OCI-LY7 (cell line): ENCODE measurements at regions not wholly inside any gene's neighbourhood (a gene's known extent, or its start where the extent isn't known, plus 50 kb on each side); places are given as distances from the start of the nearest gene placed in this dataset.

Source experiments
- BruUV-seq: library from RNA; stranded (reverse); fragments of 400-500 nt; replicated peaks from 2 replicates; lab custom pipeline; 2021; lab: Mats Ljungman, UMichigan
- CTCF ChIA-PET: fragments of 300-600 bp; sonication (Branson Sonifier 250); formaldehyde crosslinking; loops from one replicate; lab custom pipeline; 2022; ENCODE audit warnings: antibody characterized with exemption; ENCODE audit not compliant: unreplicated experiment; lab: Charles Lee
- POLR2A ChIA-PET: fragments of 300-600 bp; sonication (Branson Sonifier 250); formaldehyde crosslinking; loops from one replicate; lab custom pipeline; 2022; ENCODE audit warnings: antibody characterized with exemption; lab: Charles Lee
- DNase-seq: peaks from one replicate; pipeline ENCODE4 v3.0.0-alpha.2; 2015; ENCODE audit warnings: low spot score
- H2AFZ ChIP-seq: fragments of 200-600 bp; sonication (generic), shearing (Covaris generic); 2 replicates; pipeline ENCODE4 v1.6.1; 2014; ENCODE audit warnings: mild to moderate bottlenecking, antibody characterized with exemption, low read length, moderate library complexity
- H3K27ac ChIP-seq: fragments of 200-600 bp; sonication (generic); 2 replicates; pipeline ENCODE4 v1.5.1; 2014; ENCODE audit warnings: mixed run types, low read depth, mild to moderate bottlenecking, moderate library complexity, low read length, inconsistent platforms; ENCODE audit not compliant: poor library complexity, severe bottlenecking
- H3K36me3 ChIP-seq: fragments of 200-600 bp; sonication (generic); 2 replicates; pipeline ENCODE4 v1.6.1; 2014; ENCODE audit warnings: mild to moderate bottlenecking, antibody characterized with exemption, low read length, moderate library complexity, mixed read lengths; ENCODE audit not compliant: insufficient read depth
- H3K4me1 ChIP-seq: fragments of 200-600 bp; sonication (generic); 2 replicates; pipeline ENCODE4 v1.5.1; 2014; ENCODE audit warnings: mild to moderate bottlenecking, low read length; ENCODE audit not compliant: insufficient read depth, poor library complexity, severe bottlenecking
- H3K4me2 ChIP-seq: fragments of 200-600 bp; sonication (generic); 2 replicates; pipeline ENCODE4 v1.6.1; 2014; ENCODE audit warnings: mild to moderate bottlenecking, low read length
- H3K4me3 ChIP-seq: fragments of 200-600 bp; sonication (generic); 2 replicates; pipeline ENCODE4 v1.5.1; 2014; ENCODE audit warnings: mild to moderate bottlenecking, low read depth, low read length; ENCODE audit not compliant: poor library complexity, severe bottlenecking
- H3K79me2 ChIP-seq: fragments of 200-600 bp; sonication (generic); 2 replicates; pipeline ENCODE4 v1.6.1; 2016; ENCODE audit warnings: low read depth, mild to moderate bottlenecking, low read length, moderate library complexity, mixed read lengths; ENCODE audit not compliant: insufficient read depth
- H3K9me2 ChIP-seq: fragments of 200-600 bp; sonication (generic); 2 replicates; pipeline ENCODE4 v1.6.1; 2016; ENCODE audit warnings: mild to moderate bottlenecking, low read length, mixed read lengths; ENCODE audit not compliant: insufficient read depth
- H3K9me3 ChIP-seq: fragments of 200-600 bp; sonication (generic); 2 replicates; pipeline ENCODE4 v1.6.1; 2014; ENCODE audit warnings: mild to moderate bottlenecking, mixed run types, low read length, mixed read lengths
- H4K20me1 ChIP-seq: fragments of 200-600 bp; sonication (generic); 2 replicates; pipeline ENCODE4 v1.6.1; 2014; ENCODE audit warnings: mild to moderate bottlenecking, antibody characterized with exemption, low read length, moderate library complexity, mixed read lengths; ENCODE audit not compliant: insufficient read depth
- EZH2phosphoT487 ChIP-seq: fragments of 200-600 bp; sonication (generic); IDR thresholded peaks from 2 replicates; pipeline ENCODE4 v1.6.1; 2018; ENCODE audit warnings: low read depth, borderline replicate concordance, mild to moderate bottlenecking, mixed run types, antibody characterized with exemption, low read length, moderate library complexity, mixed read lengths
- intact Hi-C: fragments of 100-400 bp; cut with micrococcal nuclease; formaldehyde crosslinking; loops from one replicate; pipeline ENCODE4 v1.10.0; 2022; ENCODE audit not compliant: unreplicated experiment
- TF ChIP-seq, protein P1 (sequence below): fragments of 200-600 bp; sonication (generic); conservative IDR thresholded peaks from 2 replicates; pipeline ENCODE4 v1.5.1; 2014; ENCODE audit warnings: mild to moderate bottlenecking, antibody characterized with exemption, low read length, moderate library complexity, mixed read lengths

DNA sequence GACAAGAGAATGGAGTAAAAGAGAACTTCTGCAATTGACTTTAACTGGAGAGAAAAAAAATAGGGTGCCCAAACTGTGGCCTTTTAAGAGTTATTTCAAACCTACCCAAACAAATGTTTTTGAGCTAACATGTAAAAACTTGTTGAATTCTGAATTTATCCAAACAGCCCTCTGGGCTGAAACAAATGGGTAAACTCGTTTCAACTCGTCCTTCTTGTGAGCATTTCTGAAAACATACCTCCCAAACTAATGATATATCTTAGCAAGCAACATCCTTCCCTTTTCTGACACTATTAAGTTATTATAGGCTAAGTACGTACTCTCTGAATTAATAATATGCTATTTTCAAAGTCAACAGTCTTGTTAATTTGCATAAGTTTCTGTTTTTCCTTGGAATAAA, 793.0 kb upstream of the ACVR2A start:
- no TSS peak for BruUV-seq
- H4K20me1 ChIP-seq = no peaks in the 10 kb centered on the region
- intact Hi-C loops = no loop called here

GRCh38 chr2:147051248-147051647, 793.6 kb upstream of the ACVR2A start:
- TF ChIP-seq EZH2phosphoT487 = no peak
- TF ChIP-seq, protein P1, sequence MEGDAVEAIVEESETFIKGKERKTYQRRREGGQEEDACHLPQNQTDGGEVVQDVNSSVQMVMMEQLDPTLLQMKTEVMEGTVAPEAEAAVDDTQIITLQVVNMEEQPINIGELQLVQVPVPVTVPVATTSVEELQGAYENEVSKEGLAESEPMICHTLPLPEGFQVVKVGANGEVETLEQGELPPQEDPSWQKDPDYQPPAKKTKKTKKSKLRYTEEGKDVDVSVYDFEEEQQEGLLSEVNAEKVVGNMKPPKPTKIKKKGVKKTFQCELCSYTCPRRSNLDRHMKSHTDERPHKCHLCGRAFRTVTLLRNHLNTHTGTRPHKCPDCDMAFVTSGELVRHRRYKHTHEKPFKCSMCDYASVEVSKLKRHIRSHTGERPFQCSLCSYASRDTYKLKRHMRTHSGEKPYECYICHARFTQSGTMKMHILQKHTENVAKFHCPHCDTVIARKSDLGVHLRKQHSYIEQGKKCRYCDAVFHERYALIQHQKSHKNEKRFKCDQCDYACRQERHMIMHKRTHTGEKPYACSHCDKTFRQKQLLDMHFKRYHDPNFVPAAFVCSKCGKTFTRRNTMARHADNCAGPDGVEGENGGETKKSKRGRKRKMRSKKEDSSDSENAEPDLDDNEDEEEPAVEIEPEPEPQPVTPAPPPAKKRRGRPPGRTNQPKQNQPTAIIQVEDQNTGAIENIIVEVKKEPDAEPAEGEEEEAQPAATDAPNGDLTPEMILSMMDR = no peak

More for the DNA sequence above, 793.0 kb upstream of the ACVR2A start:
- Histone ChIP-seq H3K36me3 (no peaks in the 10 kb centered on the region), H3K27ac (no peak overlapping the region), H3K4me2 (no peak overlapping the region), H3K79me2 (no peaks in the 10 kb centered on the region), H3K4me1 (no peaks in the 10 kb centered on the region), H2AFZ (no peak overlapping the region), H3K9me3 (no peaks in the 10 kb centered on the region), H3K9me2 (no peaks in the 10 kb centered on the region), H3K4me3 (no peak overlapping the region)
- ChIA-PET POLR2A (interaction anchor here (1.5 kb wide), 1 partner anchor 8 kb away, joined by 3 read pairs; no protein-coding TSS in a partner anchor), CTCF (interaction anchor here (0.5 kb wide), 1 partner anchor 651 kb away, joined by 3 read pairs; no protein-coding TSS in a partner anchor)
- no peak for DNase-seq
- TF ChIP-seq, protein P1 = no peak
- TF ChIP-seq EZH2phosphoT487 = no peak

DNA sequence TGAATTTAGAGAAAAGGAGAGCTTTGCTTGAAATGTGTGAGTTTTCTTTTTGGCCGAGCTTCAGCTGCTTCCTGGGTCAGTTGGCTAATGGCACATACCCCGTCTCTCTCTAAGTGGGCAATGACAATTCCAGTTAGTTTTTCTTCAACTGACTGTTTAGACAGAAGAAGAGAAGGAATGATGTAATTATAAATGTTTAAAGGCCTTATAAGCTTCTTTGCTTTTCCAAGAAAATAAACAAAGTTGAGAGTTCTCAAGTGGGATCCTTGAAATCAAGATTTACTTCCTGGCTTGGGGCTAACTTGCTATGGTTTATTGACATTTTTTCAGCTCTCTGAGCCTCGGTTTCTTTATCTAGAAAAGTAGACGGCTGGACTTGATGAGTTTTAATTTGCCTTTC, 794.9 kb upstream of the ACVR2A start:
- Histone ChIP-seq H3K9me2 (no peaks in the 10 kb centered on the region), H4K20me1 (no peaks in the 10 kb centered on the region), H3K36me3 (no peaks in the 10 kb centered on the region), H3K4me2 (no peak overlapping the region), H3K27ac (no peak overlapping the region), H3K4me3 (no peak overlapping the region), H3K9me3 (no peaks in the 10 kb centered on the region), H3K79me2 (no peaks in the 10 kb centered on the region), H2AFZ (no peak overlapping the region), H3K4me1 (no peaks in the 10 kb centered on the region)
- no TSS peak for BruUV-seq
- POLR2A ChIA-PET = no interaction called here
- no peak for TF ChIP-seq EZH2phosphoT487
- TF ChIP-seq, protein P1 = no peak
- CTCF ChIA-PET = no interaction called here
- no peak for DNase-seq
- intact Hi-C loops = no loop called here

More at GRCh38 chr2:147051248-147051647, 793.6 kb upstream of the ACVR2A start:
- Histone ChIP-seq H3K27ac (no peak overlapping the region), H3K9me2 (no peaks in the 10 kb centered on the region), H3K9me3 (no peaks in the 10 kb centered on the region), H3K4me2 (no peak overlapping the region), H3K79me2 (no peaks in the 10 kb centered on the region), H3K36me3 (no peaks in the 10 kb centered on the region), H4K20me1 (no peaks in the 10 kb centered on the region), H2AFZ (no peak overlapping the region), H3K4me3 (no peak overlapping the region), H3K4me1 (no peaks in the 10 kb centered on the region)
- intact Hi-C loops = no loop called here
- no TSS peak for BruUV-seq
- DNase-seq = no peak
- ChIA-PET CTCF (no interaction called here), POLR2A (no interaction called here)
